ENCODE measurements at regions not wholly inside any gene's neighbourhood (a gene's known extent, or its start where the extent isn't known, plus 50 kb on each side); places are given as distances from the start of the nearest gene placed in this dataset.
"Not testable (repeated sequence)": the region's sequence is repeated elsewhere in the genome, so short reads cannot be mapped to it uniquely, and the experiment has no call there.

- no peak for TF ChIP-seq CTCF (conservative IDR thresholded peaks at IDR 0.05; ENCODE audit: low read depth)
- ChIA-PET POLR2A (ENCODE audit: low non-redundant PET) (no interaction called here), CTCF (no interaction called here)
- DNase-seq (ENCODE audit: low spot score), result no peak
- H3K27ac ChIP-seq, result no peak overlapping the region
Measured at GRCh38 chr18:63062246-63062645, 257.3 kb downstream of the BCL2 start.

- CTCF ChIA-PET, result interaction anchor here (0.6 kb wide), 1 partner anchor 900 kb away, joined by 4 read pairs; no protein-coding TSS in a partner anchor
- TF ChIP-seq CTCF (conservative IDR thresholded peaks at IDR 0.05; ENCODE audit: low read depth), result no peak
- H3K27ac ChIP-seq, result no peak overlapping the region
- no peak for DNase-seq (ENCODE audit: low spot score)
- POLR2A ChIA-PET (ENCODE audit: low non-redundant PET), result no interaction called here
Measured at GRCh38 chr18:63061303-63061702, 258.3 kb downstream of the BCL2 start.

GRCh38 chr18:63058521-63058920 is 261.0 kb downstream of the BCL2 start:
- ChIA-PET CTCF (no interaction called here), POLR2A (ENCODE audit: low non-redundant PET) (no interaction called here)
- DNase-seq (ENCODE audit: low spot score), result no peak
- TF ChIP-seq CTCF (conservative IDR thresholded peaks at IDR 0.05; ENCODE audit: low read depth), result no peak
- no peak overlapping the region for H3K27ac ChIP-seq

- no peak for TF ChIP-seq CTCF (conservative IDR thresholded peaks at IDR 0.05; ENCODE audit: low read depth)
- no peak overlapping the region for H3K27ac ChIP-seq
- no peak for DNase-seq (ENCODE audit: low spot score)
- POLR2A ChIA-PET (ENCODE audit: low non-redundant PET), result no interaction called here
- CTCF ChIA-PET, result no interaction called here
Measured at GRCh38 chr18:63057707-63058106, 261.9 kb downstream of the BCL2 start.

- ChIA-PET CTCF (no interaction called here), POLR2A (ENCODE audit: low non-redundant PET) (no interaction called here)
- DNase-seq (ENCODE audit: low spot score), result no peak
- H3K27ac ChIP-seq, result no peak overlapping the region
- no peak for TF ChIP-seq CTCF (conservative IDR thresholded peaks at IDR 0.05; ENCODE audit: low read depth)
Measured at GRCh38 chr18:63054901-63055584, 264.5 kb downstream of the BCL2 start.

- POLR2A ChIA-PET (ENCODE audit: low non-redundant PET), result no interaction called here
Measured at GRCh38 chr18:63051928-63052327, 267.6 kb downstream of the BCL2 start.

GRCh38 chr18:63050667-63051395 is 268.7 kb downstream of the BCL2 start:
- H3K27ac ChIP-seq; DNase-seq (ENCODE audit: low spot score); CTCF ChIA-PET; POLR2A ChIA-PET (ENCODE audit: low non-redundant PET): not testable (repeated sequence)

More at GRCh38 chr18:63051928-63052327, 267.6 kb downstream of the BCL2 start:
- no peak for DNase-seq (ENCODE audit: low spot score)
- CTCF ChIA-PET, result interaction anchor here (0.7 kb wide), 1 partner anchor 21 kb away, joined by 6 read pairs; no protein-coding TSS in a partner anchor
- no peak overlapping the region for H3K27ac ChIP-seq
- TF ChIP-seq CTCF (conservative IDR thresholded peaks at IDR 0.05; ENCODE audit: low read depth), result no peak

All from RWPE1 (cell line).